ENCODE measurements at regions not wholly inside any gene's neighbourhood (a gene's known extent, or its start where the extent isn't known, plus 50 kb on each side); places are given as distances from the start of the nearest gene placed in this dataset.

GRCh38 chr4:163622379-163623035 lies 128.0 kb downstream of the TMA16 start:
- Histone ChIP-seq H3K9me3 (ENCODE audit: low read length) (no peaks in the 10 kb centered on the region), H3K79me2 (replicated peaks; ENCODE audit: insufficient read depth, low read length) (no peaks in the 10 kb centered on the region), H3F3A (ENCODE audit: insufficient read depth, low read length, poor library complexity, severe bottlenecking) (no peaks in the 10 kb centered on the region), H3K36me3 (ENCODE audit: insufficient read depth, low read length) (no peaks in the 10 kb centered on the region), H3K9ac (ENCODE audit: low read length) (no peak overlapping the region), H2AFZ (ENCODE audit: low read depth, low read length) (no peak overlapping the region), H3K9me2 (ENCODE audit: insufficient read depth, low read length) (no peaks in the 10 kb centered on the region), H3K27ac (ENCODE audit: low read length) (no peak overlapping the region), H3K4me2 (ENCODE audit: low read length) (no peak overlapping the region), H3K27me3 (ENCODE audit: insufficient read depth, low read depth, low read length) (no peaks in the 10 kb centered on the region), H4K20me1 (ENCODE audit: insufficient read depth) (no peaks in the 10 kb centered on the region), H3K4me3 (ENCODE audit: low read length) (no peak overlapping the region)
- TF ChIP-seq POLR2AphosphoS5 (IDR thresholded peaks at IDR 0.05) (no peak), MXI1 (conservative IDR thresholded peaks at IDR 0.05; ENCODE audit: poor library complexity, severe bottlenecking) (no peak), REST (IDR thresholded peaks at IDR 0.05; ENCODE audit: borderline replicate concordance) (no peak), EP300 (conservative IDR thresholded peaks at IDR 0.05; ENCODE audit: poor library complexity, severe bottlenecking) (no peak), SMC3 (conservative IDR thresholded peaks at IDR 0.05; ENCODE audit: poor library complexity) (no peak), CTCF (IDR thresholded peaks at IDR 0.05; ENCODE audit: poor library complexity, severe bottlenecking) (no peak), EZH2 (IDR thresholded peaks at IDR 0.05; ENCODE audit: borderline replicate concordance, insufficient read depth, low read length, poor library complexity, severe bottlenecking) (no peak), RAD21 (conservative IDR thresholded peaks at IDR 0.05) (no peak), TAF1 (IDR thresholded peaks at IDR 0.05; ENCODE audit: low read depth) (no peak)

- no peaks in the 10 kb centered on the region for H3K9me3 ChIP-seq (ENCODE audit: low read length)
- H3K27ac ChIP-seq (ENCODE audit: low read length), result no peak overlapping the region
- no peaks in the 10 kb centered on the region for H3K9me2 ChIP-seq (ENCODE audit: insufficient read depth, low read length)
- H3K36me3 ChIP-seq (ENCODE audit: insufficient read depth, low read length), result no peaks in the 10 kb centered on the region
- H3F3A ChIP-seq (ENCODE audit: insufficient read depth, low read length, poor library complexity, severe bottlenecking), result no peaks in the 10 kb centered on the region
- H3K4me2 ChIP-seq (ENCODE audit: low read length), result no peak overlapping the region
- H3K9ac ChIP-seq (ENCODE audit: low read length), result no peak overlapping the region
- no peaks in the 10 kb centered on the region for H3K27me3 ChIP-seq (ENCODE audit: insufficient read depth, low read depth, low read length)
- TF ChIP-seq EP300 (conservative IDR thresholded peaks at IDR 0.05; ENCODE audit: poor library complexity, severe bottlenecking) (no peak), REST (IDR thresholded peaks at IDR 0.05; ENCODE audit: borderline replicate concordance) (no peak), TAF1 (IDR thresholded peaks at IDR 0.05; ENCODE audit: low read depth) (no peak), MXI1 (conservative IDR thresholded peaks at IDR 0.05; ENCODE audit: poor library complexity, severe bottlenecking) (no peak), RAD21 (conservative IDR thresholded peaks at IDR 0.05) (no peak), POLR2AphosphoS5 (IDR thresholded peaks at IDR 0.05) (no peak), SMC3 (conservative IDR thresholded peaks at IDR 0.05; ENCODE audit: poor library complexity) (no peak), CTCF (IDR thresholded peaks at IDR 0.05; ENCODE audit: poor library complexity, severe bottlenecking) (no peak), EZH2 (IDR thresholded peaks at IDR 0.05; ENCODE audit: borderline replicate concordance, insufficient read depth, low read length, poor library complexity, severe bottlenecking) (no peak)
- no peak overlapping the region for H3K4me3 ChIP-seq (ENCODE audit: low read length)
- H4K20me1 ChIP-seq (ENCODE audit: insufficient read depth), result no peaks in the 10 kb centered on the region
- H3K79me2 ChIP-seq (replicated peaks; ENCODE audit: insufficient read depth, low read length), result no peaks in the 10 kb centered on the region
- no peak overlapping the region for H2AFZ ChIP-seq (ENCODE audit: low read depth, low read length)
Measured at GRCh38 chr4:163623787-163624186, 129.3 kb downstream of the TMA16 start.
